DMS53 treated with DMSO at 0.1 percent for 48 hours (cell line): ENCODE measurements at regions not wholly inside any gene's neighbourhood (a gene's known extent, or its start where the extent isn't known, plus 50 kb on each side); places are given as distances from the start of the nearest gene placed in this dataset.

Experiments used
- DNase-seq: peaks from one replicate; lab custom pipeline; 2025; ENCODE audit not compliant: unreplicated experiment; lab: John Stamatoyannopoulos, UW

GRCh38 chr21:27213303-27213702, 246.4 kb upstream of the ADAMTS5 start:
- DNase-seq, result no peak

GRCh38 chr21:27212441-27212840, 245.6 kb upstream of the ADAMTS5 start:
- no peak for DNase-seq

GRCh38 chr21:27209546-27209945, 242.7 kb upstream of the ADAMTS5 start:
- no peak for DNase-seq

- DNase-seq, result no peak
These were observed 239.6 kb upstream of the ADAMTS5 start for GRCh38 chr21:27206368-27206982.

GRCh38 chr21:27202301-27202700, 235.4 kb upstream of the ADAMTS5 start:
- no peak for DNase-seq

- no peak for DNase-seq
These were observed 234.3 kb upstream of the ADAMTS5 start for GRCh38 chr21:27201197-27201596.

- no peak for DNase-seq
These were observed 229.8 kb upstream of the ADAMTS5 start for GRCh38 chr21:27196651-27197050.

GRCh38 chr21:27192281-27192949, 225.5 kb upstream of the ADAMTS5 start:
- DNase-seq, result no peak

GRCh38 chr21:27190601-27191000, 223.7 kb upstream of the ADAMTS5 start:
- DNase-seq, result no peak

GRCh38 chr21:27189870-27190269, 223.0 kb upstream of the ADAMTS5 start:
- DNase-seq, result no peak

- DNase-seq, result no peak
These were observed 206.2 kb upstream of the ADAMTS5 start for GRCh38 chr21:27173053-27173452.

- DNase-seq, result no peak
These were observed 204.8 kb upstream of the ADAMTS5 start for GRCh38 chr21:27171707-27172106.

GRCh38 chr21:27168084-27168483, 201.2 kb upstream of the ADAMTS5 start:
- no peak for DNase-seq

- no peak for DNase-seq
These were observed 197.6 kb upstream of the ADAMTS5 start for GRCh38 chr21:27164208-27165177.

GRCh38 chr21:27158967-27159366, 192.1 kb upstream of the ADAMTS5 start:
- DNase-seq, result no peak

- no peak for DNase-seq
These were observed 190.2 kb upstream of the ADAMTS5 start for GRCh38 chr21:27157097-27157496.

GRCh38 chr21:27156666-27157065, 189.8 kb upstream of the ADAMTS5 start:
- no peak for DNase-seq

GRCh38 chr21:27155130-27155500, 188.2 kb upstream of the ADAMTS5 start:
- no peak for DNase-seq

- DNase-seq, result no peak
These were observed 187.7 kb upstream of the ADAMTS5 start for GRCh38 chr21:27154451-27155129.

- no peak for DNase-seq
These were observed 186.1 kb upstream of the ADAMTS5 start for GRCh38 chr21:27152996-27153395.

- no peak for DNase-seq
These were observed 182.1 kb upstream of the ADAMTS5 start for GRCh38 chr21:27149034-27149433.
